Astrocyte (in vitro differentiated cells and primary cell): ENCODE measurements at regions not wholly inside any gene's neighbourhood (a gene's known extent, or its start where the extent isn't known, plus 50 kb on each side); places are given as distances from the start of the nearest gene placed in this dataset.

ENCODE experiments used
- CTCF ChIP-seq: IDR thresholded peaks from 2 replicates; pipeline ENCODE4 v1.5.1; 2011; ENCODE audit warnings: low read depth, mild to moderate bottlenecking, inconsistent platforms, low read length, moderate library complexity; ENCODE audit not compliant: insufficient read depth
- EZH2 ChIP-seq: IDR thresholded peaks from 2 replicates; pipeline ENCODE4 v1.6.1; 2012; ENCODE audit warnings: mild to moderate bottlenecking, low read length, inconsistent platforms; ENCODE audit not compliant: insufficient read depth

GRCh38 chr12:126761420-126761819 lies 1505.5 kb upstream of the TMEM132C start:
- TF ChIP-seq CTCF (no peak), EZH2 (no peak)
